ENCODE measurements at regions not wholly inside any gene's neighbourhood (a gene's known extent, or its start where the extent isn't known, plus 50 kb on each side); places are given as distances from the start of the nearest gene placed in this dataset.

- H3K4me1 ChIP-seq: no peaks in the 10 kb centered on the region
- H3K27ac ChIP-seq: no peak overlapping the region
- no peaks in the 10 kb centered on the region for H3K27me3 ChIP-seq (ENCODE audit: insufficient read depth in 3 of 3, low read length in 2 of 3)
- no peaks in the 10 kb centered on the region for H3K9me3 ChIP-seq
- TF ChIP-seq CTCF (IDR thresholded peaks at IDR 0.05): no peak
- no peaks in the 10 kb centered on the region for H3K36me3 ChIP-seq (ENCODE audit: insufficient read depth in 1 of 2, low read depth in 1 of 2)
- intact Hi-C loops (cut with DNase I): no loop called here
- DNase-seq (no peak), ATAC-seq (no peak)
- no peak overlapping the region for H3K4me3 ChIP-seq
Measured at GRCh38 chr6:65922049-65922448, 215.0 kb upstream of the EYS start.

GRCh38 chr6:65908065-65908464 is 201.0 kb upstream of the EYS start:
- ATAC-seq (no peak), DNase-seq (no peak)
- Histone ChIP-seq H3K36me3 (ENCODE audit: insufficient read depth in 1 of 2, low read depth in 1 of 2) (no peaks in the 10 kb centered on the region), H3K27me3 (ENCODE audit: insufficient read depth in 3 of 3, low read length in 2 of 3) (no peaks in the 10 kb centered on the region), H3K9me3 (no peaks in the 10 kb centered on the region), H3K27ac (no peak overlapping the region), H3K4me3 (no peak overlapping the region), H3K4me1 (no peaks in the 10 kb centered on the region)
- TF ChIP-seq CTCF (IDR thresholded peaks at IDR 0.05): no peak
- 47 to 52% (median 47%) methylated on average over 1 of the region's 1 CpG for WGBS, 3 donors
- intact Hi-C loops (cut with DNase I): no loop called here

GRCh38 chr6:65903992-65904391 is 197.0 kb upstream of the EYS start:
- no peak overlapping the region for H3K4me3 ChIP-seq
- ATAC-seq (no peak), DNase-seq (no peak)
- H3K27ac ChIP-seq: no peak overlapping the region
- H3K36me3 ChIP-seq (ENCODE audit: insufficient read depth in 1 of 2, low read depth in 1 of 2): no peaks in the 10 kb centered on the region
- 87 to 95% (median 93%) methylated on average over 1 of the region's 1 CpG for WGBS, 3 donors
- intact Hi-C loops (cut with DNase I): no loop called here
- H3K9me3 ChIP-seq: no peaks in the 10 kb centered on the region
- H3K4me1 ChIP-seq: no peaks in the 10 kb centered on the region
- no peaks in the 10 kb centered on the region for H3K27me3 ChIP-seq (ENCODE audit: insufficient read depth in 3 of 3, low read length in 2 of 3)
- TF ChIP-seq CTCF (IDR thresholded peaks at IDR 0.05): no peak

- Histone ChIP-seq H3K4me3 (no peak overlapping the region), H3K27me3 (ENCODE audit: insufficient read depth in 3 of 3, low read length in 2 of 3) (no peaks in the 10 kb centered on the region), H3K4me1 (no peaks in the 10 kb centered on the region), H3K27ac (no peak overlapping the region), H3K9me3 (no peaks in the 10 kb centered on the region), H3K36me3 (ENCODE audit: insufficient read depth in 1 of 2, low read depth in 1 of 2) (no peaks in the 10 kb centered on the region)
- no peak for ATAC-seq
- DNase-seq: no peak
- intact Hi-C loops (cut with DNase I): no loop called here
- TF ChIP-seq CTCF (IDR thresholded peaks at IDR 0.05): no peak
Measured at GRCh38 chr6:65900928-65901327, 193.9 kb upstream of the EYS start.

GRCh38 chr6:65896140-65896539 is 189.1 kb upstream of the EYS start:
- WGBS, 3 donors: 0 to 24% (median 16%) methylated on average over 1 of the region's 1 CpG
- DNase-seq (no peak), ATAC-seq (no peak)
- H3K36me3 ChIP-seq (ENCODE audit: insufficient read depth in 1 of 2, low read depth in 1 of 2): no peaks in the 10 kb centered on the region
- H3K27ac ChIP-seq: no peak overlapping the region
- no peaks in the 10 kb centered on the region for H3K9me3 ChIP-seq
- intact Hi-C loops (cut with DNase I): no loop called here
- no peaks in the 10 kb centered on the region for H3K4me1 ChIP-seq
- H3K27me3 ChIP-seq (ENCODE audit: insufficient read depth in 3 of 3, low read length in 2 of 3): no peaks in the 10 kb centered on the region
- TF ChIP-seq CTCF (IDR thresholded peaks at IDR 0.05): no peak
- H3K4me3 ChIP-seq: no peak overlapping the region
